Mammary epithelial cell (primary cell): ENCODE measurements at regions not wholly inside any gene's neighbourhood (a gene's known extent, or its start where the extent isn't known, plus 50 kb on each side); places are given as distances from the start of the nearest gene placed in this dataset.

Source experiments
- EZH2 ChIP-seq: IDR thresholded peaks from 2 replicates; pipeline ENCODE4 v1.6.1; 2012; ENCODE audit warnings: low read length, inconsistent platforms, borderline replicate concordance
- TF ChIP-seq, protein P1 (sequence below), 2 donors: IDR thresholded peaks in 1 of 2; conservative IDR thresholded peaks in 1 of 2; 2 replicates each; pipeline ENCODE4 v1.5.1; 2011 to 2012; ENCODE audit warnings: inconsistent platforms in 2 of 2, low read length in 2 of 2, mild to moderate bottlenecking in 2 of 2, control low read depth in 1 of 2, low read depth in 1 of 2; ENCODE audit not compliant: insufficient read depth in 1 of 2; ENCODE audit errors: extremely low read depth in 1 of 2

DNA sequence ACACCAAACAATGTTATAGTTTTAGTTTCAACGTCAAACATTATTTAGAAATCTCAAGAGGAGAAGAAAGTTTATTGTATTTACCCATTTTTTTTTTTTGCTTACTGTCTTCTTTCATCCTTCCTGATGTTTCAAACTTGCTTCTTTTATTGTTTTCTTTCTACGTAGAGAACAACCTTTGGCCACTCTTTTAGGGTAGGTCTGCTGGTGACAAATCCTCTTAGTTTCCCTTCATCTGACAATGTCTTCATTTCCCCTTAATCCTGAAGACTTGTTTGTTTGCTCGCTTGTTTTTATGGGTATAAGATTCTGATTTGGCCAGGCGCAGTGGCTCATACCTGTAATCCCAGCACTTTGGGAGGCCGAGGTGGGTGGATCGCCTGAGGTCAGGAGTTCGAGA is 89.1 kb downstream of the RHOU start:
- TF ChIP-seq, protein P1, sequence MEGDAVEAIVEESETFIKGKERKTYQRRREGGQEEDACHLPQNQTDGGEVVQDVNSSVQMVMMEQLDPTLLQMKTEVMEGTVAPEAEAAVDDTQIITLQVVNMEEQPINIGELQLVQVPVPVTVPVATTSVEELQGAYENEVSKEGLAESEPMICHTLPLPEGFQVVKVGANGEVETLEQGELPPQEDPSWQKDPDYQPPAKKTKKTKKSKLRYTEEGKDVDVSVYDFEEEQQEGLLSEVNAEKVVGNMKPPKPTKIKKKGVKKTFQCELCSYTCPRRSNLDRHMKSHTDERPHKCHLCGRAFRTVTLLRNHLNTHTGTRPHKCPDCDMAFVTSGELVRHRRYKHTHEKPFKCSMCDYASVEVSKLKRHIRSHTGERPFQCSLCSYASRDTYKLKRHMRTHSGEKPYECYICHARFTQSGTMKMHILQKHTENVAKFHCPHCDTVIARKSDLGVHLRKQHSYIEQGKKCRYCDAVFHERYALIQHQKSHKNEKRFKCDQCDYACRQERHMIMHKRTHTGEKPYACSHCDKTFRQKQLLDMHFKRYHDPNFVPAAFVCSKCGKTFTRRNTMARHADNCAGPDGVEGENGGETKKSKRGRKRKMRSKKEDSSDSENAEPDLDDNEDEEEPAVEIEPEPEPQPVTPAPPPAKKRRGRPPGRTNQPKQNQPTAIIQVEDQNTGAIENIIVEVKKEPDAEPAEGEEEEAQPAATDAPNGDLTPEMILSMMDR (conservative IDR thresholded peaks at IDR 0.05 in 1 of 2, IDR thresholded peaks at IDR 0.05 in 1 of 2; ENCODE audit: extremely low read depth in 1 of 2, insufficient read depth in 1 of 2, low read depth in 1 of 2, low read length in 2 of 2), result no peak
- TF ChIP-seq EZH2, result no peak
